ENCODE measurements at regions not wholly inside any gene's neighbourhood (a gene's known extent, or its start where the extent isn't known, plus 50 kb on each side); places are given as distances from the start of the nearest gene placed in this dataset.

GRCh38 chr6:14732844-14733757 is 512.8 kb upstream of the JARID2 start:
- TF ChIP-seq CTCF (IDR thresholded peaks at IDR 0.05) (no peak), POLR2A (IDR thresholded peaks at IDR 0.05) (no peak), EP300 (IDR thresholded peaks at IDR 0.05) (no peak)
